HUES48 (cell line): ENCODE measurements at regions not wholly inside any gene's neighbourhood (a gene's known extent, or its start where the extent isn't known, plus 50 kb on each side); places are given as distances from the start of the nearest gene placed in this dataset.

Source experiments
- H3K27ac ChIP-seq: one replicate; pipeline ENCODE4 v1.7.0; 2013; ENCODE audit warnings: low read depth, low read length, inconsistent platforms
- H3K27me3 ChIP-seq: 2 replicates; pipeline ENCODE4 v1.6.1; 2013; ENCODE audit warnings: mild to moderate bottlenecking, low read length; ENCODE audit not compliant: control insufficient read depth, insufficient read depth
- H3K36me3 ChIP-seq: 2 replicates; pipeline ENCODE4 v1.6.1; 2013; ENCODE audit warnings: low read length; ENCODE audit not compliant: control insufficient read depth, insufficient read depth
- H3K4me1 ChIP-seq: 2 replicates; pipeline ENCODE4 v1.6.1; 2013; ENCODE audit warnings: mild to moderate bottlenecking, low read length; ENCODE audit not compliant: control insufficient read depth, insufficient read depth
- H3K4me3 ChIP-seq: 2 replicates; pipeline ENCODE4 v1.5.1; 2013; ENCODE audit warnings: mild to moderate bottlenecking, low read depth, low read length
- H3K9ac ChIP-seq: 2 replicates; pipeline ENCODE4 v1.6.1; 2013; ENCODE audit warnings: mild to moderate bottlenecking, low read depth, low read length, moderate library complexity
- H3K9me3 ChIP-seq: 2 replicates; pipeline ENCODE4 v1.6.1; 2013; ENCODE audit warnings: low read length; ENCODE audit not compliant: control insufficient read depth, insufficient read depth

GRCh38 chr4:138832563-138832962, 183.0 kb upstream of the NOCT start:
- Histone ChIP-seq H3K4me1 (no peaks in the 10 kb centered on the region), H3K27ac (no peak overlapping the region), H3K36me3 (no peaks in the 10 kb centered on the region), H3K4me3 (no peak overlapping the region), H3K9me3 (no peaks in the 10 kb centered on the region), H3K27me3 (no peaks in the 10 kb centered on the region), H3K9ac (no peak overlapping the region)

- Histone ChIP-seq H3K4me1 (no peaks in the 10 kb centered on the region), H3K9me3 (no peaks in the 10 kb centered on the region), H3K27me3 (no peaks in the 10 kb centered on the region), H3K36me3 (no peaks in the 10 kb centered on the region), H3K27ac (no peak overlapping the region), H3K4me3 (no peak overlapping the region), H3K9ac (no peak overlapping the region)
Observed at GRCh38 chr4:138831948-138832347, 183.6 kb upstream of the NOCT start.

GRCh38 chr4:138828926-138829325, 186.7 kb upstream of the NOCT start:
- Histone ChIP-seq H3K36me3 (no peaks in the 10 kb centered on the region), H3K9me3 (no peaks in the 10 kb centered on the region), H3K4me1 (no peaks in the 10 kb centered on the region), H3K27ac (no peak overlapping the region), H3K9ac (no peak overlapping the region), H3K4me3 (no peak overlapping the region), H3K27me3 (no peaks in the 10 kb centered on the region)

- Histone ChIP-seq H3K27ac (no peak overlapping the region), H3K4me1 (no peaks in the 10 kb centered on the region), H3K36me3 (no peaks in the 10 kb centered on the region), H3K4me3 (no peak overlapping the region), H3K27me3 (no peaks in the 10 kb centered on the region), H3K9me3 (no peaks in the 10 kb centered on the region), H3K9ac (no peak overlapping the region)
Observed at GRCh38 chr4:138826754-138827153, 188.8 kb upstream of the NOCT start.

- Histone ChIP-seq H3K9me3 (no peaks in the 10 kb centered on the region), H3K36me3 (no peaks in the 10 kb centered on the region), H3K4me1 (no peaks in the 10 kb centered on the region), H3K4me3 (no peak overlapping the region), H3K9ac (no peak overlapping the region), H3K27ac (no peak overlapping the region), H3K27me3 (no peaks in the 10 kb centered on the region)
Observed at GRCh38 chr4:138826322-138826721, 189.3 kb upstream of the NOCT start.

- no peak overlapping the region for H3K9ac ChIP-seq
- no peak overlapping the region for H3K4me3 ChIP-seq
- no peaks in the 10 kb centered on the region for H3K9me3 ChIP-seq
- H3K36me3 ChIP-seq, result no peaks in the 10 kb centered on the region
- H3K27ac ChIP-seq, result no peak overlapping the region
- H3K4me1 ChIP-seq, result no peaks in the 10 kb centered on the region
- H3K27me3 ChIP-seq, result no peaks in the 10 kb centered on the region
Observed at GRCh38 chr4:138821331-138821730, 194.2 kb upstream of the NOCT start.

GRCh38 chr4:138816875-138817274, 198.7 kb upstream of the NOCT start:
- Histone ChIP-seq H3K4me1 (no peaks in the 10 kb centered on the region), H3K36me3 (no peaks in the 10 kb centered on the region), H3K4me3 (no peak overlapping the region), H3K27ac (no peak overlapping the region), H3K9ac (no peak overlapping the region), H3K9me3 (no peaks in the 10 kb centered on the region), H3K27me3 (no peaks in the 10 kb centered on the region)

- Histone ChIP-seq H3K9ac (no peak overlapping the region), H3K9me3 (no peaks in the 10 kb centered on the region), H3K36me3 (no peaks in the 10 kb centered on the region), H3K4me1 (no peaks in the 10 kb centered on the region), H3K4me3 (no peak overlapping the region), H3K27me3 (no peaks in the 10 kb centered on the region), H3K27ac (no peak overlapping the region)
Observed at GRCh38 chr4:138815811-138816210, 199.8 kb upstream of the NOCT start.

GRCh38 chr4:138805736-138806135, 209.8 kb upstream of the NOCT start:
- no peaks in the 10 kb centered on the region for H3K9me3 ChIP-seq
- no peaks in the 10 kb centered on the region for H3K4me1 ChIP-seq
- H3K4me3 ChIP-seq, result no peak overlapping the region
- no peaks in the 10 kb centered on the region for H3K36me3 ChIP-seq
- no peaks in the 10 kb centered on the region; the same call in 1 of the 2 replicates for H3K27me3 ChIP-seq
- H3K27ac ChIP-seq, result no peak overlapping the region
- no peak overlapping the region for H3K9ac ChIP-seq

- Histone ChIP-seq H3K4me1 (no peaks in the 10 kb centered on the region), H3K9me3 (no peaks in the 10 kb centered on the region), H3K27me3 (no peaks in the 10 kb centered on the region; the same call in 1 of the 2 replicates), H3K27ac (no peak overlapping the region), H3K9ac (no peak overlapping the region), H3K36me3 (no peaks in the 10 kb centered on the region), H3K4me3 (no peak overlapping the region)
Observed at GRCh38 chr4:138804711-138805110, 210.9 kb upstream of the NOCT start.

GRCh38 chr4:138803051-138803450, 212.5 kb upstream of the NOCT start:
- Histone ChIP-seq H3K9me3 (no peaks in the 10 kb centered on the region), H3K9ac (no peak overlapping the region), H3K4me3 (no peak overlapping the region), H3K27ac (no peak overlapping the region), H3K27me3 (no peaks in the 10 kb centered on the region; the same call in 1 of the 2 replicates), H3K4me1 (no peaks in the 10 kb centered on the region), H3K36me3 (no peaks in the 10 kb centered on the region)

- Histone ChIP-seq H3K27me3 (no peaks in the 10 kb centered on the region; the same call in 1 of the 2 replicates), H3K9ac (no peak overlapping the region), H3K27ac (no peak overlapping the region), H3K9me3 (no peaks in the 10 kb centered on the region), H3K36me3 (no peaks in the 10 kb centered on the region), H3K4me3 (no peak overlapping the region), H3K4me1 (no peaks in the 10 kb centered on the region)
Observed at GRCh38 chr4:138802499-138802898, 213.1 kb upstream of the NOCT start.
